Sigmoid colon (tissue), 6 donors: ENCODE measurements at regions not wholly inside any gene's neighbourhood (a gene's known extent, or its start where the extent isn't known, plus 50 kb on each side); places are given as distances from the start of the nearest gene placed in this dataset.

Experiments used
- DNase-seq: peaks from one replicate; pipeline ENCODE4 v3.0.0-alpha.2; 2019
- H3K27ac ChIP-seq, 4 donors: fragments of 200-600 bp; sonication (generic); one replicate each; pipeline ENCODE4 v1.5.1; 2016 to 2019; ENCODE audit warnings: mild to moderate bottlenecking in 1 of 4
- H3K27me3 ChIP-seq, 3 donors: fragments of 200-600 bp; sonication (generic); one replicate each; pipeline ENCODE4 v1.5.1; 2019; ENCODE audit warnings: mild to moderate bottlenecking in 1 of 3
- H3K36me3 ChIP-seq, 4 donors: fragments of 200-600 bp; sonication (generic); one replicate each; pipeline ENCODE4 v1.5.1; 2016 to 2019
- H3K4me1 ChIP-seq, 4 donors: fragments of 200-600 bp; sonication (generic); one replicate each; pipeline ENCODE4 v1.5.1; 2017 to 2019
- H3K4me3 ChIP-seq, 4 donors: fragments of 200-600 bp; sonication (generic); one replicate each; pipeline ENCODE4 v1.5.1; 2017 to 2019; ENCODE audit warnings: mild to moderate bottlenecking in 2 of 4, moderate library complexity in 1 of 4
- H3K9me3 ChIP-seq, 4 donors: fragments of 200-600 bp in 3 of 4; sonication (generic) in 3 of 4; one replicate each; pipeline versions ENCODE4 v1.5.1 to v1.6.1; 2013 to 2019
- EP300 ChIP-seq, 4 donors: sonication (generic); formaldehyde crosslinking; IDR thresholded peaks; one replicate each; pipeline ENCODE4 v1.6.1; 2017; ENCODE audit warnings: antibody characterized with exemption in 4 of 4
- POLR2A ChIP-seq, 2 donors: fragments of 450-650 bp; IDR thresholded peaks; one replicate each; pipeline ENCODE4 v1.6.1; 2016; ENCODE audit warnings: antibody characterized with exemption in 2 of 2, mild to moderate bottlenecking in 2 of 2, moderate library complexity in 2 of 2
- POLR2AphosphoS5 ChIP-seq, 4 donors: sonication (generic); formaldehyde crosslinking; IDR thresholded peaks; one replicate each; pipeline ENCODE4 v1.6.1; 2017; ENCODE audit warnings: antibody characterized with exemption in 4 of 4
- WGBS, 2 donors: extraction: QIAGEN DNeasy Blood & Tissue Kit; methylation state at CpG; one replicate each; pipeline ENCODE4 v1.1.7; 2013; 5-methylcytosine and 5-hydroxymethylcytosine counted together
- intact Hi-C: fragments of 100-400 bp; cut with DNase I; formaldehyde crosslinking; loops from one replicate; pipeline ENCODE4 v1.15.1; 2023
- TF ChIP-seq, protein P1 (sequence below), 4 experiments: fragments of 450-650 bp in 3 of 4; fragments of 200-600 bp in 1 of 4; IDR thresholded peaks; one replicate each; pipeline ENCODE4 v1.5.1; 2016 to 2019; ENCODE audit warnings: antibody characterized with exemption in 4 of 4, mild to moderate bottlenecking in 3 of 4, moderate library complexity in 2 of 4
- donor health status: healthy with polysubstance abuse.
- donor health status: healthy.

DNA sequence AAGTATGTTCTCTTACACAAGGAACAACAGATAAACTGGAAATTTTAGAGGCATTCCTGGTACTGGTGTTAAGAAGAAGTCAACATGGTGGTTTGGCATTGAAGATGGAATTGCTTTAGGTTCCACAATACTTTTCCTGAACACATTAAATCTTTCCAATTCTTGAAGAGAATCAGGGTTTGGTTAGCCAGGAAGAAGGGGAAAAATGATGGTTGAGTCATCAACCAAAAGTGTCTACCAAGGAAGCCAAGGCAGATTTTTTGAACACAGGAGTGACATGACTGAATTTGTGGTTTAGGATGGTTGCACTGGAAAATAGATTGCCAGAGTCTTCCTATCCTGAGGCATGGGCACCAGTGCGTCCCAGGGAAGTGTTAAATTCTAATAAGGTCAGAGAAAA is 433.4 kb downstream of the TMEM38B start:
- intact Hi-C loops: no loop called here
- H3K4me3 ChIP-seq: no peak overlapping the region
- 88 to 89% methylated on average over 1 of the region's 1 CpG for WGBS, 2 donors
- H3K4me1 ChIP-seq: no peaks in the 10 kb centered on the region
- H3K36me3 ChIP-seq: no peaks in the 10 kb centered on the region
- TF ChIP-seq POLR2AphosphoS5 (IDR thresholded peaks at IDR 0.05) (no peak), EP300 (IDR thresholded peaks at IDR 0.05) (no peak), POLR2A (IDR thresholded peaks at IDR 0.05) (no peak)
- TF ChIP-seq, protein P1, sequence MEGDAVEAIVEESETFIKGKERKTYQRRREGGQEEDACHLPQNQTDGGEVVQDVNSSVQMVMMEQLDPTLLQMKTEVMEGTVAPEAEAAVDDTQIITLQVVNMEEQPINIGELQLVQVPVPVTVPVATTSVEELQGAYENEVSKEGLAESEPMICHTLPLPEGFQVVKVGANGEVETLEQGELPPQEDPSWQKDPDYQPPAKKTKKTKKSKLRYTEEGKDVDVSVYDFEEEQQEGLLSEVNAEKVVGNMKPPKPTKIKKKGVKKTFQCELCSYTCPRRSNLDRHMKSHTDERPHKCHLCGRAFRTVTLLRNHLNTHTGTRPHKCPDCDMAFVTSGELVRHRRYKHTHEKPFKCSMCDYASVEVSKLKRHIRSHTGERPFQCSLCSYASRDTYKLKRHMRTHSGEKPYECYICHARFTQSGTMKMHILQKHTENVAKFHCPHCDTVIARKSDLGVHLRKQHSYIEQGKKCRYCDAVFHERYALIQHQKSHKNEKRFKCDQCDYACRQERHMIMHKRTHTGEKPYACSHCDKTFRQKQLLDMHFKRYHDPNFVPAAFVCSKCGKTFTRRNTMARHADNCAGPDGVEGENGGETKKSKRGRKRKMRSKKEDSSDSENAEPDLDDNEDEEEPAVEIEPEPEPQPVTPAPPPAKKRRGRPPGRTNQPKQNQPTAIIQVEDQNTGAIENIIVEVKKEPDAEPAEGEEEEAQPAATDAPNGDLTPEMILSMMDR (IDR thresholded peaks at IDR 0.05): no peak
- no peaks in the 10 kb centered on the region for H3K9me3 ChIP-seq
- no peaks in the 10 kb centered on the region for H3K27me3 ChIP-seq
- no peak for DNase-seq
- no peak overlapping the region for H3K27ac ChIP-seq

GRCh38 chr9:106130374-106130773 is 436.0 kb downstream of the TMEM38B start:
- H3K27me3 ChIP-seq: no peaks in the 10 kb centered on the region
- TF ChIP-seq EP300 (IDR thresholded peaks at IDR 0.05): no peak
- TF ChIP-seq POLR2AphosphoS5 (IDR thresholded peaks at IDR 0.05): no peak
- TF ChIP-seq, protein P1 (IDR thresholded peaks at IDR 0.05): no peak
- TF ChIP-seq POLR2A (IDR thresholded peaks at IDR 0.05): no peak
- DNase-seq: no peak
- no peaks in the 10 kb centered on the region for H3K9me3 ChIP-seq
- H3K4me3 ChIP-seq: no peak overlapping the region
- WGBS, 2 donors: 80 to 84% methylated on average over 2 of the region's 2 CpGs
- H3K4me1 ChIP-seq: no peaks in the 10 kb centered on the region
- no peaks in the 10 kb centered on the region for H3K36me3 ChIP-seq
- no peak overlapping the region for H3K27ac ChIP-seq
- intact Hi-C loops: no loop called here

DNA sequence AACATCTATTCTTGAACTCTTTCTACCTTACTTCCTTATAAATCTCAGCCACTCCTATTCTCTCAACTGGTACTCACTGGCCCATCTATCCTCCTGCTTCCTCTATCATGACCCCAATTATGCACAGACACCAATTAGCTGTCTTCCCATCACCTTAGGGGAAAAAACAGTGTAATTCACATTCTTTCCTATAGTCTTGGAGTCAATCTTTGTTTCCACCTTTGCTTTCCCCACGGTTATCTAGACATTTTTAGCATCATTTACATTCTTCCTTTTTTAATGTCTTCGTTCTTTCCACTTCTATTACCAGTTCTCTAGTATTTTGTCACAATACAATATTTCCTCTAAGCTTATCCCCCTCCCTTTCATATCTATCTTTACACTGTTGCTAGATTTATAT is 449.4 kb downstream of the TMEM38B start:
- H3K4me1 ChIP-seq: peaks cover 0 to 4% (median 0%) of the 10 kb centered on the region in 4 donors
- TF ChIP-seq POLR2A (IDR thresholded peaks at IDR 0.05) (no peak), EP300 (IDR thresholded peaks at IDR 0.05) (no peak)
- 81% methylated on average over 2 of the region's 2 CpGs for WGBS, 2 donors

GRCh38 chr9:106146066-106146840 is 451.9 kb downstream of the TMEM38B start:
- Histone ChIP-seq H3K4me3 (no peak overlapping the region), H3K27ac (no peak overlapping the region), H3K27me3 (no peaks in the 10 kb centered on the region), H3K36me3 (no peaks in the 10 kb centered on the region), H3K9me3 (no peaks in the 10 kb centered on the region), H3K4me1 (peaks cover 0 to 4% (median 0%) of the 10 kb centered on the region in 4 donors)
- WGBS, 2 donors: 42 to 76% methylated on average over 6 of the region's 6 CpGs
- intact Hi-C loops: no loop called here
- DNase-seq: no peak
- TF ChIP-seq POLR2A (IDR thresholded peaks at IDR 0.05): no peak
- TF ChIP-seq POLR2AphosphoS5 (IDR thresholded peaks at IDR 0.05): no peak
- TF ChIP-seq EP300 (IDR thresholded peaks at IDR 0.05): no peak
- TF ChIP-seq, protein P1 (IDR thresholded peaks at IDR 0.05): no peak

More for the DNA sequence above, 449.4 kb downstream of the TMEM38B start:
- no peak overlapping the region for H3K27ac ChIP-seq
- H3K36me3 ChIP-seq: no peaks in the 10 kb centered on the region
- intact Hi-C loops: no loop called here
- no peak overlapping the region for H3K4me3 ChIP-seq
- DNase-seq: no peak
- H3K9me3 ChIP-seq: no peaks in the 10 kb centered on the region
- H3K27me3 ChIP-seq: no peaks in the 10 kb centered on the region

- no peak for TF ChIP-seq POLR2A (IDR thresholded peaks at IDR 0.05)
- TF ChIP-seq, protein P1 (IDR thresholded peaks at IDR 0.05): no peak
- no peak for TF ChIP-seq EP300 (IDR thresholded peaks at IDR 0.05)
- TF ChIP-seq POLR2AphosphoS5 (IDR thresholded peaks at IDR 0.05): no peak
- Histone ChIP-seq H3K27me3 (no peaks in the 10 kb centered on the region), H3K4me1 (peaks cover 0 to 4% (median 0%) of the 10 kb centered on the region in 4 donors), H3K9me3 (no peaks in the 10 kb centered on the region), H3K4me3 (no peak overlapping the region), H3K27ac (no peak overlapping the region), H3K36me3 (no peaks in the 10 kb centered on the region)
- no peak for DNase-seq
- intact Hi-C loops: no loop called here
Measured at GRCh38 chr9:106146886-106147285, 452.5 kb downstream of the TMEM38B start.
